Adipocyte (in vitro differentiated cells): ENCODE measurements at regions not wholly inside any gene's neighbourhood (a gene's known extent, or its start where the extent isn't known, plus 50 kb on each side); places are given as distances from the start of the nearest gene placed in this dataset.
A peak's percentile ranks its signal among the peaks of the same experiment; 100 is the strongest.

Experiments used
- DNase-seq: peaks from one replicate; pipeline ENCODE4 v3.0.0-alpha.2; 2015; ENCODE audit warnings: low read depth
- H3K27me3 ChIP-seq: replicated peaks from 2 replicates; pipeline ENCODE4 v1.7.0; 2013; ENCODE audit warnings: mild to moderate bottlenecking, low read length, moderate library complexity; ENCODE audit not compliant: control insufficient read depth, insufficient read depth
- H3K36me3 ChIP-seq: 2 replicates; pipeline ENCODE4 v1.7.0; 2013; ENCODE audit warnings: low read length, mild to moderate bottlenecking, moderate library complexity; ENCODE audit not compliant: control insufficient read depth, insufficient read depth, severe bottlenecking
- H3K4me1 ChIP-seq: 2 replicates; pipeline ENCODE4 v1.7.0; 2013; ENCODE audit warnings: mild to moderate bottlenecking, low read length, moderate library complexity; ENCODE audit not compliant: control insufficient read depth, insufficient read depth
- H3K4me3 ChIP-seq: 2 replicates; pipeline ENCODE4 v1.7.0; 2013; ENCODE audit warnings: mild to moderate bottlenecking, low read length, moderate library complexity
- H3K9ac ChIP-seq: 2 replicates; pipeline ENCODE4 v1.7.0; 2013; ENCODE audit warnings: mild to moderate bottlenecking, low read length, moderate library complexity
- H3K9me3 ChIP-seq: 2 replicates; pipeline ENCODE4 v1.7.0; 2013; ENCODE audit warnings: mild to moderate bottlenecking, low read length, moderate library complexity; ENCODE audit not compliant: control insufficient read depth

DNA sequence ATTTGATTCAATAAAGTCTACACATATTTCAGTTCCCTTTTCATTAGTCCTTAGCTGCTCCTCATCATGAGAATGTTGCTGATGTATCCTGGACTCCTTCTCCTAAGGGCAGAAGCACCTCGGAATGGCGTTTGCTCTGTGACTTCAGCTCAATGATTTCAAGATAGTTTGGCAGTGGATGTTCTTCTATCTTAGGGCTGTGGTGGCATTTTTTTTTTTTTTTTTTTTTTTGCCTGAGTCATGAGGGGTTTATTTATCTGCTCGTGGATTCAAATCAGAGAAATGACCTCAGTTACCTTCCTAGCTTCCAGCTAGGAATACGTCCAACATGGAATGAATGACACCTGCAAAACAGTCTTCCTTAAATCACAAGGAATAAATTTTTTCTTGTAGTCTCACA is 220.0 kb upstream of the ZBED5 start:
- no peaks in the 10 kb centered on the region for H3K36me3 ChIP-seq
- peaks cover 7% of the 10 kb centered on the region for H3K4me1 ChIP-seq
- no peak overlapping the region for H3K9ac ChIP-seq
- no peak overlapping the region for H3K4me3 ChIP-seq
- DNase-seq: no peak
- H3K27me3 ChIP-seq: peaks cover 51% of the 10 kb centered on the region
- no peaks in the 10 kb centered on the region for H3K9me3 ChIP-seq

DNA sequence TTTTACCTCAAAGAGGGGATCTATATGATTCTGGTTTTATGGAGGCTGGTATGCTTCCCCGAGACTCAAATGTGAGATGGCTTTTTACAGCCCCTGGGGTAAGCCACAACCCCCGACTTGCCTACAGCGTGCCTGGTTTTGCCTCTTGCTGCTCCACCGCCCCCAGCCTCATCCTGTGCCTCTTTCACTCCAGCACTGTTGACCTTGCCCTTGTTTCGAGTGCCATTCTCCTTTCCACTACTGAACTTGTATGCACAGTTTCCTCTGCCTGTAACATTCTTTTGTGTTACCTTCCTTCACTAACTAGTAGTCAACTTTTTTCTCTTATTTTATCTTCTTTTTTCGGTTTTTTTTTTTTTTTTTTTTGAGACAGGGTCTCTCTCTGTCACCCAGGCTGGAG is 219.0 kb upstream of the ZBED5 start:
- H3K9ac ChIP-seq: no peak overlapping the region
- H3K36me3 ChIP-seq: no peaks in the 10 kb centered on the region
- no peaks in the 10 kb centered on the region for H3K9me3 ChIP-seq
- H3K4me1 ChIP-seq: peaks cover 7% of the 10 kb centered on the region
- no peak overlapping the region for H3K4me3 ChIP-seq
- peaks cover 55% of the 10 kb centered on the region for H3K27me3 ChIP-seq
- DNase-seq: no peak

DNA sequence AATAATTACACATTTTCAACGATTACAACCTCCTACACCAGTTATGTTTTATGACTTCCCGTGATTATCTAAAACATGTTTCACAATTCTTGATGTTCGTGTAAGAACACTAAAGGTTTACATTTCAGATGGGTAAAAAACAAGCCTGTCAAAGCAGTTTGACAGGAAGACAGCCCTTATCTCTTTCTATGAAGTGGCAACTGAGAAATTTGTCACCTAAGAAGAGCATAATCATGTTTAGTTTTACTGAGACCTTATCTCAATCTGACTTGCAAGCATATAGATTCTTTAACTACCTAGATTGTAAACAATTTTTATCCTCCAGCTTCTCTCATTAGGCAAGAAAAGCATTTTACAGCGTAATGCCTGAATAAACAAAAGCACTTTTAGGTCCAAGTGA is 218.4 kb upstream of the ZBED5 start:
- peaks cover 7% of the 10 kb centered on the region for H3K4me1 ChIP-seq

DNA sequence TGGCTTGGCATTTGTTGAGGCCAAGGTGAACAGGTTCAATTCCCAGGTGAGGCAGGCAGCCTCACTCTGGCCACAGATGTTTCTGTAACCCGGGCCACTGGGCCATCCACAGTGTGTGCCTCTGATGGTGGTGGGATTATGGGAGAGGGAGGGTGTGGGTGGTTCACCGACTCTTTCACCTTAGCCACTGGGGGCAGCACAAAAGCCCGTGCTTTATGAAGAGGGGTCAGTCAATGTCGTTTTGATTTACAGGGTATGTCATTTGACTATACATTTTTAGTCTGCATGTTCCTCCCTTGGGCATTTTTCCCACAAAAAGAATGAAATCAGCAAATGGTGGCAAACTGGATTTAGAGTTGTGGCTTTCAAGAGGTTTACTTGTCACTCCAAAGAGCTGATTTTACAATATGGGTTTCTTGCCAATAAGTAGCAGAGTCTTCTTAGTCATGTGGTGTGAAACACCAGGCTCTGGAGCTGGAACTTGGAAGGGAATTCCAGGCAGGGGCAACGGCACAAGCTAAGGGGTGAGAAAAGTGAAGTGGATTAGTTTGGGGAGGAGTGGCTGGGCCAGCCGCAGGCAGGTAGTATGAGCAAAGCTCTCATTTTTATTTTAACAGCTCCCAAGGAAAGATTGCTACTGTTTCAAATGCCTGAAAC is 217.8 kb upstream of the ZBED5 start:
- DNase-seq: no peak
- Histone ChIP-seq H3K27me3 (peaks cover 56% of the 10 kb centered on the region), H3K9ac (no peak overlapping the region), H3K9me3 (no peaks in the 10 kb centered on the region), H3K4me3 (no peak overlapping the region), H3K4me1 (peaks cover 7% of the 10 kb centered on the region), H3K36me3 (no peaks in the 10 kb centered on the region)

More for the DNA sequence above, 218.4 kb upstream of the ZBED5 start:
- Histone ChIP-seq H3K27me3 (peaks cover 55% of the 10 kb centered on the region), H3K36me3 (no peaks in the 10 kb centered on the region), H3K9me3 (no peaks in the 10 kb centered on the region), H3K9ac (no peak overlapping the region), H3K4me3 (no peak overlapping the region)
- DNase-seq: no peak

DNA sequence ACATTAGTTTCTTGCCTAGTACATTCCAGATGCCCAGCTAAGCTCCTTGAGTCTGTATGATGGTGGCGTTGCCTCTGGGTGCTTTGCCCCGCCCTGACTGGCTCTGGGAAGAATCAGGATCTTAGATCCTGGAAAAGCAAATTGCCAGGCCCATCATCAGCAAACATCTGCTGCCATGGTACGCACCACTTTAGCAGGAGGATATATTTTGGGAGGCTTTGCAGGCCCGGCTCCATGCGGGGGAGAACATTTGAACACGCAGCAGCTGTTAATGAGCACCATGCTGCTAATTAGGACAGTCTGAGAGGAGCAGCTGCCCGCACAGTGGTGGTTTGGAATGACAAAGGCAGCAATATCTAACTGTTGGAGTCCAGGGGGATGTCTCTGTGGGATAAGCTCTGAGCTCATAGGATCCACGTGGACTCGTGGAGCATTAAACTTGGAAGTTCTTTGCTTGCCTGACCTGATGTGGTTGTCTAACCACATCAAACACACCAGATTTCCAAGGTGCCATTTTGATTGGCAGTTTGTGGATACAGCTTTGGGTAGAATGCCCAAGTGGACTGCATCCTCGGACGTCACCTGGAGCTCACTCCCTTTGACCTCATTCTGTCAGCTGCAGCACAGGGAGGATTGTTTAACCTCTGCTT is 217.0 kb upstream of the ZBED5 start:
- no peak overlapping the region for H3K4me3 ChIP-seq
- no peak for DNase-seq
- no peaks in the 10 kb centered on the region for H3K36me3 ChIP-seq
- peaks cover 49% of the 10 kb centered on the region for H3K27me3 ChIP-seq
- peaks cover 7% of the 10 kb centered on the region for H3K4me1 ChIP-seq
- no peaks in the 10 kb centered on the region for H3K9me3 ChIP-seq
- no peak overlapping the region for H3K9ac ChIP-seq

DNA sequence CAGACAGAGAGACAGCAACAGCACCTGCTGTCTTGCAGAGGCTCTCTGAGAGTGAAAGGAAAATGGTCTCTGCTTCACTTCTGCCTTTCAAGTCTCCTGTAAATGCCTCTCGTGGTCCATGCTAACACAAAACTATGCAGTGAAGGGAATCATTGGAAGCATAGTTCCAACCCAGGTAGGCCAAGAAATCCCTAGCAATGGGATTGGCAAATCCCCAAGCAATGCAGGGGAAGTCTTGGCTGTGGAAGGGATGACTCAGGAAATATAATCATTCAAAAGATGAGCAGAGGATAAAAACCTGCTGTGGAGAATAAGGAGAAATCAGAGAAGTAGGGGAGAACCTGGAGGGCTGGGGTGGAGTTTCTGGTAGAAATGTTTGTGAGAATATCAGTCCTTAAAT is 216.1 kb upstream of the ZBED5 start:
- Histone ChIP-seq H3K9ac (no peak overlapping the region), H3K9me3 (no peaks in the 10 kb centered on the region), H3K4me3 (no peak overlapping the region), H3K4me1 (peaks cover 7% of the 10 kb centered on the region), H3K27me3 (peaks cover 47% of the 10 kb centered on the region), H3K36me3 (no peaks in the 10 kb centered on the region)
- DNase-seq: no peak

DNA sequence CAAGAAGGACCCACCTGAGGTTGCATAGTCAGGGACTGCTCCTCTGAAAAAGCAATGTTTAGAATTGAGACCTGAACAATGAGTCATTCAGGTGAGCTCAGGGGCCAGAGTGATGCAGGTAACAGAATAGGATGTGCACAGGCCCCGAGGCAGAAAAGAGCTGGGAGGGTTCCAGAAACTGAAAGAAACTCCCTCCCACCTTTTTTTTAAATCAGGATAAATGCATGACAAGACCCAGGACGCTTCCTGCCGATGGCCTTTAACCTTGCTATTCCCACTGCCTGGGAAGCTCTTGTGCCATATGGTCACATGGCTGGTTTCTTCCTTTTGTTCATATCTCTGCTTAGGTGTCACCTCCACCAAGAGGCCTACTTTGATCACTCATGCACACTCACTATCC is 214.2 kb upstream of the ZBED5 start:
- H3K27me3 ChIP-seq: peaks cover 41% of the 10 kb centered on the region
- no peak overlapping the region for H3K9ac ChIP-seq
- H3K36me3 ChIP-seq: no peaks in the 10 kb centered on the region
- H3K4me3 ChIP-seq: no peak overlapping the region
- H3K9me3 ChIP-seq: no peaks in the 10 kb centered on the region
- no peak for DNase-seq
- H3K4me1 ChIP-seq: peaks cover 7% of the 10 kb centered on the region

DNA sequence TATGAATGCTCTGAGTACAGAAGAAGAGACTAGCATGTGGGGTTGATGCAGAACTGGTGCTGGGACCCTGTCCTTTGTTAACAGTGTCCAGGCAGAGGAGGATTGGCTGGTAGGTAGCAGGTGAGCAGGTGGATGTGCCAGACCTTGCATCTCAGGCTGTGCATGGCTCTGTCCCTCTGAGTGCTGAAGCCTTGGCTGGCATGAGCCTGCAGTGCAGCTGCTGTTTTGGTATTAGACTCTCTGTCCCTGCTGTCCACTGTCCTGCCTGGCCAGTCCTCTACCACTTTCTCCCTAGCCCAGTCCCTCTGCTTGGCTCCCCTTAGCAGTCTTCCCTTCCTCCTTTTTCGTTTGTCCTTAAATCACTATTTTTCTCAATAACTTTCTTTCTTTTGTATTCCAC is 213.6 kb upstream of the ZBED5 start:
- no peak overlapping the region for H3K9ac ChIP-seq
- DNase-seq: no peak
- H3K9me3 ChIP-seq: no peaks in the 10 kb centered on the region
- H3K27me3 ChIP-seq: peaks cover 44% of the 10 kb centered on the region
- no peaks in the 10 kb centered on the region for H3K36me3 ChIP-seq
- no peak overlapping the region for H3K4me3 ChIP-seq
- H3K4me1 ChIP-seq: peaks cover 7% of the 10 kb centered on the region

DNA sequence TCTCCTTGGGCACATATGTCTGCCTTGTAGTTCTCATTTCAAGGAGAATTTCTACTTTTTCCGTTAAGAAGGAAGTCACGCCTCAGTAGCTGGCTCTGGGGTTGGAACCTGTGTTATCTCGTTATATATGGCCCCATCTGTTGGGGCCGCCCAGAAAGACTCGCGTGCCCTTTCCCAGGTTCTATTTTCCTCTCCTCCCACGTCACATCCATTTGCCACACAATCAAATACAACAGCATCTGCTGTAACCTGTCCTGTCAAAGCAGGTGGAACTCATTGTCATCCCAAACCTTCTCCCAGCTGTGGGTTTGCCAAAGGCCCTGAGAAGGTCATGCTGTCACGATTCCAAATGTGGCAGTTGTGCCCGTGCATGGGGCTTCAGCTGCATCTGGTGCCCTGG is 213.1 kb upstream of the ZBED5 start:
- no peak overlapping the region for H3K4me3 ChIP-seq
- DNase-seq: no peak
- H3K9ac ChIP-seq: no peak overlapping the region
- peaks cover 47% of the 10 kb centered on the region for H3K27me3 ChIP-seq
- no peaks in the 10 kb centered on the region for H3K36me3 ChIP-seq
- H3K9me3 ChIP-seq: no peaks in the 10 kb centered on the region
- peaks cover 6% of the 10 kb centered on the region for H3K4me1 ChIP-seq

DNA sequence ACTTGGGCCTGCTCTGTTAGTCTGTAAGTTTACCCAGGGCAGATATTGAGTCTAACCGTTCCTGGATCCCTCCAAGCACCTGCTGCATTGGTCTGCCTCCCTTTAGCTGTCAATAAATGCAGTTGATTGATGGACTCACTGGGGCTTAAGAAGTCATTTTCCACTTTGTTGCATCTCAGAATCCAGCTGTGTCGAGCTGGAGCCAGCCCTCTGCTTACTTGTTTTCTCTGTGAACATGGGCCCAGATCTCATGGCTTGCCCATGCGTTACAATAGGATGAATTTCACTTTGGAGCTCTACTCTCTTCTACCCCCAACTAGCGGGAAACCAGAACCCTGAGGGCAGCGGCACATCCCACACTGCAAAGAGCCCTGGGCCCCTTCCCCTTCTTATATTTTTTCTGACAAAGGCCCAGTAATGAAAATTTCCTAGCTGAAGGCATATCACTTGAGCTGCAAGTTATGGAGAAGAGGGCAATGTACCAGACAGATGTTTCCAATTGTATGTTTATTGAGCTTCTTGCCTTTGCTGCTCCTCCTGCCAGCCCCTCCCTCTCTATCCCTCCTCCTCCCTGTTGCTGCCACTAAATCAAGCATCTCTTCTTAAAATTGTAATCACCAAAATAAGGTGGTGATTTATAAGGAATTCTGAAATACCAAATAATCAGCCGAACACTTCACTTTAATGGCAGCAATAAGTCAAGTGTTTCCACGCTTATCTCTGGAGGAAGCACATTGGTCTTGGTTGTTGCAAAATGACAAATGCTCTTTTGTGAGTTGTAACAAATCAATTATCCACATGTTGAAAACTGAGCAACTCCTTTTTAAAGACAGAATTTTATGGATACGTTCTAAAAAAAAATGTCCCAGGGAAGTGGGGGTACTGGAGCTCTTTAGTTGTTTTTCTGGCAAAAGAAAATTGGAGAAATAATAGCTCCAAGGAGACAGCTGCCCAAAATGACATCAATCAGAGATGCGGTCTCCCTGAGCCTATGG is 212.3 kb upstream of the ZBED5 start:
- peak; percentile 37 for DNase-seq
- H3K36me3 ChIP-seq: no peaks in the 10 kb centered on the region
- peaks cover 55% of the 10 kb centered on the region for H3K27me3 ChIP-seq
- no peak overlapping the region for H3K4me3 ChIP-seq
- H3K4me1 ChIP-seq: no peaks in the 10 kb centered on the region
- H3K9ac ChIP-seq: no peak overlapping the region
- no peaks in the 10 kb centered on the region for H3K9me3 ChIP-seq

DNA sequence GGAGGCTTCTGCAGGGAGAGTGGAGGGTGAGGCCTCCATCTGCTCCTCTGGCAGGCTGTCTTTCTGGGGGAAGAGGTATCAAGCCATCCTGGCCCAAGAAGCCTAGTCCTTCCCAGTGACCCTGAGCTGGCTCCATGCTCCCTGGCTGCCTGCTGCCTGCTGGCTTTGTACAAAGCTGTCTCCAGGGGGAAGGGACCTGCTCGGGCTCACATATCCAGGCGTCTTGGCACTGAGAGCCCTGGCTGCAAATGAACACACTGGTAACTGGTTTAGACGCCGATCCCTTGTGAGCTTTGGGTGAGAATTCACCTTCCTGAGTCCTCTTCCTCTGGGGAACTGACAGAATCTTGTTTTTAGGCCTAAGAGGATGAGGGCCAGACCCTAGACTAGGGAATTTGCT is 210.3 kb upstream of the ZBED5 start:
- Histone ChIP-seq H3K4me3 (no peak overlapping the region), H3K27me3 (peaks cover 42% of the 10 kb centered on the region), H3K36me3 (no peaks in the 10 kb centered on the region), H3K9ac (no peak overlapping the region), H3K9me3 (no peaks in the 10 kb centered on the region), H3K4me1 (no peaks in the 10 kb centered on the region)
- no peak for DNase-seq
